ENCODE measurements at regions not wholly inside any gene's neighbourhood (a gene's known extent, or its start where the extent isn't known, plus 50 kb on each side); places are given as distances from the start of the nearest gene placed in this dataset.

DNA sequence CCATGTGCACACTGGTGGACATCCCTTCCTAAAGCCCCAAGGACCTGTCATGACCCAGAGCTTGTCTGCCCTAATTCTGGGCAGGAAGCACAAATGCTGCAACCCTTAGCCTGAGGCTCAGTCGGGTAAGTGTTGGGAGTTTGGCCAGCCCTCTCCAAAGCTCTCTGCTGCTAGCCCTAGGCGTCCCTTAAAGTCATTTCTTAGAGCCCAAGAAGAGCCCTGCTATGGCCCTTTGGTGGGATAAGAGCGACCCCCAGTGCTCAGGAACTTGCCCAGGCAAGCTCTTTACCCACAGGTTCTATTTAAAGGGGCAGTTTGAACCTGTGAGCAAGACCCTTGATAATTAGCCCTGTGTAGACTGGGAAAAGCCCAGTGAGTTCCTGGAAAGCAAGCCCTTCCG is 356.8 kb downstream of the RRAGC start:
- no peak for TF ChIP-seq GABPA (IDR thresholded peaks at IDR 0.05; ENCODE audit: low read depth)
- TF ChIP-seq, protein P1, sequence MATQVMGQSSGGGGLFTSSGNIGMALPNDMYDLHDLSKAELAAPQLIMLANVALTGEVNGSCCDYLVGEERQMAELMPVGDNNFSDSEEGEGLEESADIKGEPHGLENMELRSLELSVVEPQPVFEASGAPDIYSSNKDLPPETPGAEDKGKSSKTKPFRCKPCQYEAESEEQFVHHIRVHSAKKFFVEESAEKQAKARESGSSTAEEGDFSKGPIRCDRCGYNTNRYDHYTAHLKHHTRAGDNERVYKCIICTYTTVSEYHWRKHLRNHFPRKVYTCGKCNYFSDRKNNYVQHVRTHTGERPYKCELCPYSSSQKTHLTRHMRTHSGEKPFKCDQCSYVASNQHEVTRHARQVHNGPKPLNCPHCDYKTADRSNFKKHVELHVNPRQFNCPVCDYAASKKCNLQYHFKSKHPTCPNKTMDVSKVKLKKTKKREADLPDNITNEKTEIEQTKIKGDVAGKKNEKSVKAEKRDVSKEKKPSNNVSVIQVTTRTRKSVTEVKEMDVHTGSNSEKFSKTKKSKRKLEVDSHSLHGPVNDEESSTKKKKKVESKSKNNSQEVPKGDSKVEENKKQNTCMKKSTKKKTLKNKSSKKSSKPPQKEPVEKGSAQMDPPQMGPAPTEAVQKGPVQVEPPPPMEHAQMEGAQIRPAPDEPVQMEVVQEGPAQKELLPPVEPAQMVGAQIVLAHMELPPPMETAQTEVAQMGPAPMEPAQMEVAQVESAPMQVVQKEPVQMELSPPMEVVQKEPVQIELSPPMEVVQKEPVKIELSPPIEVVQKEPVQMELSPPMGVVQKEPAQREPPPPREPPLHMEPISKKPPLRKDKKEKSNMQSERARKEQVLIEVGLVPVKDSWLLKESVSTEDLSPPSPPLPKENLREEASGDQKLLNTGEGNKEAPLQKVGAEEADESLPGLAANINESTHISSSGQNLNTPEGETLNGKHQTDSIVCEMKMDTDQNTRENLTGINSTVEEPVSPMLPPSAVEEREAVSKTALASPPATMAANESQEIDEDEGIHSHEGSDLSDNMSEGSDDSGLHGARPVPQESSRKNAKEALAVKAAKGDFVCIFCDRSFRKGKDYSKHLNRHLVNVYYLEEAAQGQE (IDR thresholded peaks at IDR 0.05; ENCODE audit: insufficient replicate concordance, low read depth) = no peak
- Histone ChIP-seq H3K4me3 (replicated peaks; ENCODE audit: insufficient read depth, low read length) (no peak overlapping the region), H3K27ac (replicated peaks) (no peak overlapping the region), H3K27me3 (ENCODE audit: insufficient read depth, poor library complexity, severe bottlenecking) (no peaks in the 10 kb centered on the region)
- DNase-seq (ENCODE audit: low read depth in 1 of 2, low spot score in 1 of 2) = no peak

DNA sequence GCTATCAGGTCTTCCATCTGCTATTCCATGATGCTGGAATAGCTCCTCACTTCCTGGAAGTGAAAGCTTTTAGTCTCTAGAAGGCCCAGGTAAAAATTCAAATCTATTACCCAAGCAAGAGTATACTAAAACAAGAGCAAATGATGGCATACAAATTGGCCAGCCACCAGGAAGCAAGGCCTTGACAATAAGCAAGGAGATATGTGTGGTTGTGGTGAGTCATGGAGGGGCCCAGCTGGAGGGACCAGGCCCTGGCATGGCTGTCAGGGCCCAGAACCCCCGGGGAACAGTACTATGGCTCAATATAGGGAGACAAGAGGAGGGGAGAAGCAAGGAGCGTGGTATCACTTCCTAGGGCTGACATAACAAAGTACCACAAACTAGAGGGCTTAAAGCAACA is 358.7 kb downstream of the RRAGC start:
- Histone ChIP-seq H3K27me3 (ENCODE audit: insufficient read depth, poor library complexity, severe bottlenecking) (no peaks in the 10 kb centered on the region), H3K4me3 (replicated peaks; ENCODE audit: insufficient read depth, low read length) (no peak overlapping the region), H3K27ac (replicated peaks) (no peak overlapping the region)
- TF ChIP-seq, protein P1 (IDR thresholded peaks at IDR 0.05; ENCODE audit: insufficient replicate concordance, low read depth) = no peak
- no peak for TF ChIP-seq GABPA (IDR thresholded peaks at IDR 0.05; ENCODE audit: low read depth)
- no peak for DNase-seq (ENCODE audit: low read depth in 1 of 2, low spot score in 1 of 2)

DNA sequence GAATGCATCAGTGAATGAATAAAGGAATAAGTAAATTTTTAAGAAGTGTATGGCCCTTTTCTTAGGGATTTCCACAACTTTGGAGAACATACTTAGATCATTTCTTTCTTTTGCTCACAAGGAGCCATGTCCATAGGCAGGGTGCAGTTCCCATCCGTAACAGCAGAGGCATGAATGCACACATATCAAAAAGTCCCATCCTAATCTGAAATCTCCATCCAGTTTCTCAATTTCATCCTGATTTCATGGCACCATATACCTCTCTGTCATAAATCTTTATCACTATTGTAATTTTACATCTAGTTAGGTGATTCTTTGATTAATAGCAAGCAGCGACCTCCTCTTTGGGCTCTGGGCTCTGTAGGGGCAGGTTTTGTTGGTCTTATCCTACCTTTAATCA is 359.2 kb downstream of the RRAGC start:
- DNase-seq (ENCODE audit: low read depth in 1 of 2, low spot score in 1 of 2) = no peak
- TF ChIP-seq, protein P1 (IDR thresholded peaks at IDR 0.05; ENCODE audit: insufficient replicate concordance, low read depth) = no peak
- TF ChIP-seq, protein P2, sequence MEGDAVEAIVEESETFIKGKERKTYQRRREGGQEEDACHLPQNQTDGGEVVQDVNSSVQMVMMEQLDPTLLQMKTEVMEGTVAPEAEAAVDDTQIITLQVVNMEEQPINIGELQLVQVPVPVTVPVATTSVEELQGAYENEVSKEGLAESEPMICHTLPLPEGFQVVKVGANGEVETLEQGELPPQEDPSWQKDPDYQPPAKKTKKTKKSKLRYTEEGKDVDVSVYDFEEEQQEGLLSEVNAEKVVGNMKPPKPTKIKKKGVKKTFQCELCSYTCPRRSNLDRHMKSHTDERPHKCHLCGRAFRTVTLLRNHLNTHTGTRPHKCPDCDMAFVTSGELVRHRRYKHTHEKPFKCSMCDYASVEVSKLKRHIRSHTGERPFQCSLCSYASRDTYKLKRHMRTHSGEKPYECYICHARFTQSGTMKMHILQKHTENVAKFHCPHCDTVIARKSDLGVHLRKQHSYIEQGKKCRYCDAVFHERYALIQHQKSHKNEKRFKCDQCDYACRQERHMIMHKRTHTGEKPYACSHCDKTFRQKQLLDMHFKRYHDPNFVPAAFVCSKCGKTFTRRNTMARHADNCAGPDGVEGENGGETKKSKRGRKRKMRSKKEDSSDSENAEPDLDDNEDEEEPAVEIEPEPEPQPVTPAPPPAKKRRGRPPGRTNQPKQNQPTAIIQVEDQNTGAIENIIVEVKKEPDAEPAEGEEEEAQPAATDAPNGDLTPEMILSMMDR (IDR thresholded peaks at IDR 0.05; ENCODE audit: insufficient read depth, low read length) = no peak
- no peak for TF ChIP-seq GABPA (IDR thresholded peaks at IDR 0.05; ENCODE audit: low read depth)
- TF ChIP-seq POLR2AphosphoS5 (IDR thresholded peaks at IDR 0.05; ENCODE audit: low read depth) = no peak
- no peak for TF ChIP-seq SPI1 (IDR thresholded peaks at IDR 0.05; ENCODE audit: borderline replicate concordance, low read depth)

DNA sequence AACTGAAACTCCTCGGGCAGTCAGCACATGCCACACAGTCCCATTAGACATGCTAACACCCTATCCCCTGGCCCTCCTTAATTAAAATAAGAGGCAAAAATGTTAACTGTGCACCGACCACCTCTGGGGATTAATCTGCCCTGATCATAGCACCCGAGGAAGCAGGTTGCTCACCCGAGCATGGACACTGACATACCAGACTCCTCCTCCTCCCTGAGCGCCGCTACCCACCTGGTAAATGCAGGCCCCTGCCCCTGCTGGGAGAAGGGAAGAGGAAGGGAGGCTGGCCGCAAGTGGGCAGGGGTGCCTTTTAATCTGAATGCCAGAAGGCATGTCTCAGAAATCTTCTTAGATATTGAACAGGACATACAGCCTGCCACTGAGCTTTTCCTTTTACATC is 360.9 kb downstream of the RRAGC start:
- H3K4me3 ChIP-seq (replicated peaks; ENCODE audit: insufficient read depth, low read length) = no peak overlapping the region
- no peak for TF ChIP-seq POLR2AphosphoS5 (IDR thresholded peaks at IDR 0.05; ENCODE audit: low read depth)
- TF ChIP-seq, protein P1 (IDR thresholded peaks at IDR 0.05; ENCODE audit: insufficient replicate concordance, low read depth) = no peak
- TF ChIP-seq GABPA (IDR thresholded peaks at IDR 0.05; ENCODE audit: low read depth) = no peak
- TF ChIP-seq, protein P2 (IDR thresholded peaks at IDR 0.05; ENCODE audit: insufficient read depth, low read length) = no peak
- no peak for TF ChIP-seq SPI1 (IDR thresholded peaks at IDR 0.05; ENCODE audit: borderline replicate concordance, low read depth)
- DNase-seq (ENCODE audit: low read depth in 1 of 2, low spot score in 1 of 2) = no peak
- no peak overlapping the region for H3K27ac ChIP-seq (replicated peaks)
- no peaks in the 10 kb centered on the region for H3K27me3 ChIP-seq (ENCODE audit: insufficient read depth, poor library complexity, severe bottlenecking)

More for the DNA sequence above, 359.2 kb downstream of the RRAGC start:
- H3K4me3 ChIP-seq (replicated peaks; ENCODE audit: insufficient read depth, low read length) = no peak overlapping the region
- no peak overlapping the region for H3K27ac ChIP-seq (replicated peaks)
- H3K27me3 ChIP-seq (ENCODE audit: insufficient read depth, poor library complexity, severe bottlenecking) = no peaks in the 10 kb centered on the region

Data from HL-60 (cell line).